Osteoblast (primary cell): ENCODE measurements at regions not wholly inside any gene's neighbourhood (a gene's known extent, or its start where the extent isn't known, plus 50 kb on each side); places are given as distances from the start of the nearest gene placed in this dataset.

Experiments used
- DNase-seq: peaks from one replicate; pipeline ENCODE4 v3.0.0; 2011; ENCODE audit warnings: low spot score, mixed read lengths; ENCODE audit not compliant: insufficient read length; ENCODE audit errors: missing footprints
- H2AFZ ChIP-seq: 2 replicates; pipeline ENCODE4 v1.6.0; 2011; ENCODE audit warnings: mild to moderate bottlenecking, low read length
- H3K27ac ChIP-seq: 2 replicates; pipeline ENCODE4 v1.5.1; 2011; ENCODE audit warnings: mild to moderate bottlenecking, low read depth, low read length, moderate library complexity
- H3K27me3 ChIP-seq: 2 replicates; pipeline ENCODE4 v1.6.0; 2012; ENCODE audit warnings: mild to moderate bottlenecking, control low read depth, inconsistent platforms, low read length, moderate library complexity; ENCODE audit not compliant: insufficient read depth
- H3K36me3 ChIP-seq: 2 replicates; pipeline ENCODE4 v1.5.1; 2011; ENCODE audit warnings: mild to moderate bottlenecking, low read length, control low read depth, moderate library complexity; ENCODE audit not compliant: insufficient read depth
- H3K4me1 ChIP-seq: 2 replicates; pipeline ENCODE4 v1.5.1; 2011; ENCODE audit warnings: mild to moderate bottlenecking, low read length, control low read depth, moderate library complexity; ENCODE audit not compliant: insufficient read depth
- H3K4me2 ChIP-seq: 2 replicates; pipeline ENCODE4 v1.6.0; 2011; ENCODE audit warnings: mild to moderate bottlenecking, low read length; ENCODE audit not compliant: insufficient read depth
- H3K4me3 ChIP-seq: fragments of 200-600 bp; sonication (generic); 3 replicates; pipeline ENCODE4 v1.5.1; 2012; ENCODE audit warnings: mild to moderate bottlenecking, low read length, inconsistent platforms; ENCODE audit not compliant: insufficient read depth
- H3K79me2 ChIP-seq: 2 replicates; pipeline ENCODE4 v1.6.0; 2012; ENCODE audit warnings: mild to moderate bottlenecking, low read length, control low read depth, inconsistent platforms; ENCODE audit not compliant: insufficient read depth
- H3K9me3 ChIP-seq: 2 replicates; pipeline ENCODE4 v1.5.1; 2011; ENCODE audit warnings: low read depth, low read length, control low read depth
- H4K20me1 ChIP-seq: 2 replicates; pipeline ENCODE4 v1.6.0; 2012; ENCODE audit warnings: mild to moderate bottlenecking, low read length, control low read depth; ENCODE audit not compliant: insufficient read depth
- CTCF ChIP-seq: IDR thresholded peaks from 2 replicates; pipeline ENCODE4 v1.5.1; 2011; ENCODE audit warnings: mild to moderate bottlenecking, low read depth, low read length, moderate library complexity; ENCODE audit errors: extremely low read depth

- no peak for DNase-seq
- Histone ChIP-seq H2AFZ (no peak overlapping the region), H3K36me3 (no peaks in the 10 kb centered on the region), H3K79me2 (no peaks in the 10 kb centered on the region), H4K20me1 (no peaks in the 10 kb centered on the region), H3K4me1 (no peaks in the 10 kb centered on the region), H3K4me2 (no peak overlapping the region), H3K4me3 (no peak overlapping the region), H3K9me3 (no peaks in the 10 kb centered on the region), H3K27me3 (no peaks in the 10 kb centered on the region), H3K27ac (no peak overlapping the region)
- TF ChIP-seq CTCF: no peak
Measured at GRCh38 chr5:102554082-102554481, 55.3 kb upstream of the SLCO6A1 start.

- Histone ChIP-seq H4K20me1 (no peaks in the 10 kb centered on the region), H3K9me3 (no peaks in the 10 kb centered on the region), H3K4me3 (no peak overlapping the region), H3K27me3 (no peaks in the 10 kb centered on the region), H3K27ac (no peak overlapping the region), H3K4me2 (no peak overlapping the region), H2AFZ (no peak overlapping the region), H3K79me2 (no peaks in the 10 kb centered on the region), H3K4me1 (no peaks in the 10 kb centered on the region), H3K36me3 (no peaks in the 10 kb centered on the region)
- TF ChIP-seq CTCF: peak; percentile 30
- no peak for DNase-seq
Measured at GRCh38 chr5:102554728-102555127, 55.9 kb upstream of the SLCO6A1 start.

- TF ChIP-seq CTCF: peak; percentile 97
- Histone ChIP-seq H3K4me2 (peak overlapping the region; percentile 2), H4K20me1 (no peaks in the 10 kb centered on the region), H2AFZ (peak overlapping the region; percentile 2), H3K27ac (no peak overlapping the region), H3K9me3 (no peaks in the 10 kb centered on the region), H3K36me3 (no peaks in the 10 kb centered on the region), H3K4me3 (no peak overlapping the region), H3K27me3 (no peaks in the 10 kb centered on the region), H3K79me2 (no peaks in the 10 kb centered on the region), H3K4me1 (no peaks in the 10 kb centered on the region)
- peak; percentile 3 for DNase-seq
Measured at GRCh38 chr5:102561894-102562760, 63.3 kb upstream of the SLCO6A1 start.

GRCh38 chr5:102570747-102571146 is 71.9 kb upstream of the SLCO6A1 start:
- Histone ChIP-seq H3K4me2 (no peak overlapping the region), H2AFZ (no peak overlapping the region), H3K79me2 (no peaks in the 10 kb centered on the region), H3K4me3 (no peak overlapping the region), H3K4me1 (no peaks in the 10 kb centered on the region), H3K27me3 (no peaks in the 10 kb centered on the region), H4K20me1 (no peaks in the 10 kb centered on the region), H3K9me3 (no peaks in the 10 kb centered on the region), H3K27ac (no peak overlapping the region), H3K36me3 (no peaks in the 10 kb centered on the region)
- no peak for DNase-seq
- TF ChIP-seq CTCF: no peak
